ENCODE measurements at regions not wholly inside any gene's neighbourhood (a gene's known extent, or its start where the extent isn't known, plus 50 kb on each side); places are given as distances from the start of the nearest gene placed in this dataset.

DNA sequence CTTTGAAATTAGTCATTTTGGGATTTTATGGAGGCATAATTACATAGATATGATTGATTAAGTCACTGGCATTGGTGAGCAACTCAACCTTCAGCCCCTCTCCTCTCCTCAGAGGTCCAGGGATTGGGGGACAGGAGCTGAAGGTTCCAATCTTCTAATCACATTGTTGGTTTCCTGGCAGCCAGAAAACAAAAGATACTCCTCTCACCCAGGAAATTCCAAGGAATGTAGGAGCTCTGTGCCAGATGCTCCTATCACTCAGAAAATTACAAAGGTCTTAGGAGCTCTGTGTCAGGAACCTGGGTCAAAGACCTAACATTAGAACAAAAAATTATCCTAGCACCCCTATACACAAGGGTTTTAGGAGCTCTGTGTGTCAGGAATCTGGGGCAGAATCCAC lies 679.7 kb upstream of the ID4 start (continued):
- TF ChIP-seq, protein P1, sequence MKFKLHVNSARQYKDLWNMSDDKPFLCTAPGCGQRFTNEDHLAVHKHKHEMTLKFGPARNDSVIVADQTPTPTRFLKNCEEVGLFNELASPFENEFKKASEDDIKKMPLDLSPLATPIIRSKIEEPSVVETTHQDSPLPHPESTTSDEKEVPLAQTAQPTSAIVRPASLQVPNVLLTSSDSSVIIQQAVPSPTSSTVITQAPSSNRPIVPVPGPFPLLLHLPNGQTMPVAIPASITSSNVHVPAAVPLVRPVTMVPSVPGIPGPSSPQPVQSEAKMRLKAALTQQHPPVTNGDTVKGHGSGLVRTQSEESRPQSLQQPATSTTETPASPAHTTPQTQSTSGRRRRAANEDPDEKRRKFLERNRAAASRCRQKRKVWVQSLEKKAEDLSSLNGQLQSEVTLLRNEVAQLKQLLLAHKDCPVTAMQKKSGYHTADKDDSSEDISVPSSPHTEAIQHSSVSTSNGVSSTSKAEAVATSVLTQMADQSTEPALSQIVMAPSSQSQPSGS (IDR thresholded peaks at IDR 0.05; ENCODE audit: low read length) = no peak

DNA sequence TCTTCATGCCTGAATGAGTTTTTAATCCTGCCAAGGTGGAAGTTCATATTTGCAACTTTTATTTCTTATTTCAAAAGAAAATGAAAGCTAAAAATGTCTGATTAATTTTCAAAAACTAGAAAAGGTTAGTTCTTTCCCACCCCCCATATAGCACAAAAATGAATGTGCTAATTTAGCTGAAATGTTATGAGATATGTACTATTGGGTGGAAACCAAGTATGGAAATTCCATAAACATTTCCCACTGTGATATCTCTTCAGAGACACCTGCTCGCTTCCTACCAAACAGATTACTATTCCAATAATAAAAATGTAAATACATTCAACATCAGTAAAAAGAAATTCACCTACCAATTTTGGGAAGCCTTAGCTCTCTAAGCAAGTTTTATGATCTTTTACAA lies 678.6 kb upstream of the ID4 start:
- no peak for ATAC-seq
- POLR2A ChIA-PET = no interaction called here
- no peaks in the 10 kb centered on the region for H3K79me2 ChIP-seq (ENCODE audit: control insufficient read depth, insufficient read depth, low read length)
- in situ Hi-C loops (cut with MboI) = no loop called here
- no peaks in the 10 kb centered on the region for H4K20me1 ChIP-seq (ENCODE audit: control insufficient read depth, insufficient read depth)
- H3K27ac ChIP-seq (ENCODE audit: control insufficient read depth, insufficient read depth) = no peak overlapping the region
- no peaks in the 10 kb centered on the region for H3K4me1 ChIP-seq (ENCODE audit: control insufficient read depth, insufficient read depth, low read length)
- no peaks in the 10 kb centered on the region for H3K9me3 ChIP-seq (replicated peaks; ENCODE audit: control insufficient read depth, insufficient read depth, low read length)
- RAD21 ChIA-PET (ENCODE audit: unreplicated experiment) = no interaction called here
- H2AFZ ChIP-seq (ENCODE audit: control insufficient read depth, low read depth, low read length) = no peak overlapping the region
- no peak for FAIRE-seq
- DNase-seq (ENCODE audit: low read depth, low spot score) = no peak
- no peaks in the 10 kb centered on the region for H3K36me3 ChIP-seq (ENCODE audit: control insufficient read depth in 2 of 2, insufficient read depth in 2 of 2, low read length in 1 of 2)
- WGBS (ENCODE audit: insufficient coverage, insufficient replicate concordance, low lambda C conversion rate, missing lambda C conversion rate) = 0% methylated on average over 1 of the region's 1 CpG
- SMC1A ChIA-PET (ENCODE audit: uncharacterized antibody, unreplicated experiment) = no interaction called here
- no peak for TF ChIP-seq NFYB (IDR thresholded peaks at IDR 0.05; ENCODE audit: insufficient read depth, low read depth, low read length)
- no peak for TF ChIP-seq TAF1 (IDR thresholded peaks at IDR 0.05; ENCODE audit: borderline replicate concordance, low read depth, low read length)
- no peak for TF ChIP-seq EED (IDR thresholded peaks at IDR 0.05; ENCODE audit: low read depth)
- TF ChIP-seq, protein P2, sequence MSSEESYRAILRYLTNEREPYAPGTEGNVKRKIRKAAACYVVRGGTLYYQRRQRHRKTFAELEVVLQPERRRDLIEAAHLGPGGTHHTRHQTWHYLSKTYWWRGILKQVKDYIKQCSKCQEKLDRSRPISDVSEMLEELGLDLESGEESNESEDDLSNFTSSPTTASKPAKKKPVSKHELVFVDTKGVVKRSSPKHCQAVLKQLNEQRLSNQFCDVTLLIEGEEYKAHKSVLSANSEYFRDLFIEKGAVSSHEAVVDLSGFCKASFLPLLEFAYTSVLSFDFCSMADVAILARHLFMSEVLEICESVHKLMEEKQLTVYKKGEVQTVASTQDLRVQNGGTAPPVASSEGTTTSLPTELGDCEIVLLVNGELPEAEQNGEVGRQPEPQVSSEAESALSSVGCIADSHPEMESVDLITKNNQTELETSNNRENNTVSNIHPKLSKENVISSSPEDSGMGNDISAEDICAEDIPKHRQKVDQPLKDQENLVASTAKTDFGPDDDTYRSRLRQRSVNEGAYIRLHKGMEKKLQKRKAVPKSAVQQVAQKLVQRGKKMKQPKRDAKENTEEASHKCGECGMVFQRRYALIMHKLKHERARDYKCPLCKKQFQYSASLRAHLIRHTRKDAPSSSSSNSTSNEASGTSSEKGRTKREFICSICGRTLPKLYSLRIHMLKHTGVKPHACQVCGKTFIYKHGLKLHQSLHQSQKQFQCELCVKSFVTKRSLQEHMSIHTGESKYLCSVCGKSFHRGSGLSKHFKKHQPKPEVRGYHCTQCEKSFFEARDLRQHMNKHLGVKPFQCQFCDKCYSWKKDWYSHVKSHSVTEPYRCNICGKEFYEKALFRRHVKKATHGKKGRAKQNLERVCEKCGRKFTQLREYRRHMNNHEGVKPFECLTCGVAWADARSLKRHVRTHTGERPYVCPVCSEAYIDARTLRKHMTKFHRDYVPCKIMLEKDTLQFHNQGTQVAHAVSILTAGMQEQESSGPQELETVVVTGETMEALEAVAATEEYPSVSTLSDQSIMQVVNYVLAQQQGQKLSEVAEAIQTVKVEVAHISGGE (CRISPR knock-in tag; IDR thresholded peaks at IDR 0.05) = no peak
- TF ChIP-seq, protein P3, sequence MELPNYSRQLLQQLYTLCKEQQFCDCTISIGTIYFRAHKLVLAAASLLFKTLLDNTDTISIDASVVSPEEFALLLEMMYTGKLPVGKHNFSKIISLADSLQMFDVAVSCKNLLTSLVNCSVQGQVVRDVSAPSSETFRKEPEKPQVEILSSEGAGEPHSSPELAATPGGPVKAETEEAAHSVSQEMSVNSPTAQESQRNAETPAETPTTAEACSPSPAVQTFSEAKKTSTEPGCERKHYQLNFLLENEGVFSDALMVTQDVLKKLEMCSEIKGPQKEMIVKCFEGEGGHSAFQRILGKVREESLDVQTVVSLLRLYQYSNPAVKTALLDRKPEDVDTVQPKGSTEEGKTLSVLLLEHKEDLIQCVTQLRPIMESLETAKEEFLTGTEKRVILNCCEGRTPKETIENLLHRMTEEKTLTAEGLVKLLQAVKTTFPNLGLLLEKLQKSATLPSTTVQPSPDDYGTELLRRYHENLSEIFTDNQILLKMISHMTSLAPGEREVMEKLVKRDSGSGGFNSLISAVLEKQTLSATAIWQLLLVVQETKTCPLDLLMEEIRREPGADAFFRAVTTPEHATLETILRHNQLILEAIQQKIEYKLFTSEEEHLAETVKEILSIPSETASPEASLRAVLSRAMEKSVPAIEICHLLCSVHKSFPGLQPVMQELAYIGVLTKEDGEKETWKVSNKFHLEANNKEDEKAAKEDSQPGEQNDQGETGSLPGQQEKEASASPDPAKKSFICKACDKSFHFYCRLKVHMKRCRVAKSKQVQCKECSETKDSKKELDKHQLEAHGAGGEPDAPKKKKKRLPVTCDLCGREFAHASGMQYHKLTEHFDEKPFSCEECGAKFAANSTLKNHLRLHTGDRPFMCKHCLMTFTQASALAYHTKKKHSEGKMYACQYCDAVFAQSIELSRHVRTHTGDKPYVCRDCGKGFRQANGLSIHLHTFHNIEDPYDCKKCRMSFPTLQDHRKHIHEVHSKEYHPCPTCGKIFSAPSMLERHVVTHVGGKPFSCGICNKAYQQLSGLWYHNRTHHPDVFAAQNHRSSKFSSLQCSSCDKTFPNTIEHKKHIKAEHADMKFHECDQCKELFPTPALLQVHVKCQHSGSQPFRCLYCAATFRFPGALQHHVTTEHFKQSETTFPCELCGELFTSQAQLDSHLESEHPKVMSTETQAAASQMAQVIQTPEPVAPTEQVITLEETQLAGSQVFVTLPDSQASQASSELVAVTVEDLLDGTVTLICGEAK (IDR thresholded peaks at IDR 0.05; ENCODE audit: borderline replicate concordance) = no peak
- TF ChIP-seq JUND (IDR thresholded peaks at IDR 0.05; ENCODE audit: low read depth, low read length) = no peak
- no peak for TF ChIP-seq MEF2B (IDR thresholded peaks at IDR 0.05; ENCODE audit: partially characterized antibody, poor library complexity, severe bottlenecking)
- TF ChIP-seq POLR2A (IDR thresholded peaks at IDR 0.05; ENCODE audit: low read depth, low read length) = no peak
- TF ChIP-seq SMAD1 (IDR thresholded peaks at IDR 0.05; ENCODE audit: low read depth, partially characterized antibody) = no peak
- H3K4me2 ChIP-seq (ENCODE audit: control insufficient read depth, insufficient read depth) = no peak overlapping the region
- BruUV-seq (replicated peaks) = no TSS peak
- H3K4me3 ChIP-seq = no peak overlapping the region
- no peaks in the 10 kb centered on the region for H3K27me3 ChIP-seq (replicated peaks in 1 of 2; ENCODE audit: control insufficient read depth in 2 of 2, insufficient read depth in 2 of 2, low read length in 1 of 2)
- no peak overlapping the region for H3K9ac ChIP-seq (ENCODE audit: control insufficient read depth, insufficient read depth, low read length)
- intact Hi-C loops (cut with micrococcal nuclease; ENCODE audit: unreplicated experiment) = no loop called here
- CTCF ChIA-PET = no interaction called here

All from GM12878 (cell line).